Inflammatory macrophage (primary cell): ENCODE measurements at regions not wholly inside any gene's neighbourhood (a gene's known extent, or its start where the extent isn't known, plus 50 kb on each side); places are given as distances from the start of the nearest gene placed in this dataset.
A peak's percentile ranks its signal among the peaks of the same experiment; 100 is the strongest.
"Not testable (repeated sequence)": the region's sequence is repeated elsewhere in the genome, so short reads cannot be mapped to it uniquely, and the experiment has no call there.

ENCODE experiments used
- DNase-seq, 2 donors: peaks; one replicate each; pipeline ENCODE4 v3.0.0-alpha.2; 2020 to 2022

- DNase-seq: no peak
Observed at GRCh38 chr7:36039671-36040070, 113.4 kb upstream of the EEPD1 start.

- no peak for DNase-seq
Observed at GRCh38 chr7:36040679-36041078, 112.4 kb upstream of the EEPD1 start.

- no peak for DNase-seq
Observed at GRCh38 chr7:36044101-36044892, 108.8 kb upstream of the EEPD1 start.

GRCh38 chr7:36045326-36045725 is 107.7 kb upstream of the EEPD1 start:
- DNase-seq: no peak

GRCh38 chr7:36045830-36046341 is 107.2 kb upstream of the EEPD1 start:
- DNase-seq: no peak

GRCh38 chr7:36047091-36047658 is 105.9 kb upstream of the EEPD1 start:
- peak; percentile 2 to 20 for DNase-seq

GRCh38 chr7:36048141-36048901 is 104.7 kb upstream of the EEPD1 start:
- peak in 1 of 2 donors; percentile 4 for DNase-seq

GRCh38 chr7:36048902-36049240 is 104.2 kb upstream of the EEPD1 start:
- DNase-seq: no peak

- no peak for DNase-seq
Observed at GRCh38 chr7:36051501-36051900, 101.6 kb upstream of the EEPD1 start.

- no peak for DNase-seq
Observed at GRCh38 chr7:36053589-36053988, 99.5 kb upstream of the EEPD1 start.

- no peak for DNase-seq
Observed at GRCh38 chr7:36054637-36055036, 98.4 kb upstream of the EEPD1 start.

- DNase-seq: no peak
Observed at GRCh38 chr7:36055207-36055606, 97.8 kb upstream of the EEPD1 start.

GRCh38 chr7:36057323-36057722 is 95.7 kb upstream of the EEPD1 start:
- DNase-seq: peak; percentile 31 to 67

- DNase-seq: no peak
Observed at GRCh38 chr7:36058020-36058592, 94.9 kb upstream of the EEPD1 start.

- DNase-seq: not testable (repeated sequence)
Observed at GRCh38 chr7:36060388-36060787, 92.7 kb upstream of the EEPD1 start.

- no peak for DNase-seq
Observed at GRCh38 chr7:36062154-36062815, 90.8 kb upstream of the EEPD1 start.

- no peak for DNase-seq
Observed at GRCh38 chr7:36064676-36065075, 88.4 kb upstream of the EEPD1 start.

- not testable (repeated sequence) for DNase-seq
Observed at GRCh38 chr7:36065563-36066342, 87.3 kb upstream of the EEPD1 start.

- no peak for DNase-seq
Observed at GRCh38 chr7:36066343-36066664, 86.8 kb upstream of the EEPD1 start.

- DNase-seq: no peak
Observed at GRCh38 chr7:36070230-36070629, 82.8 kb upstream of the EEPD1 start.

GRCh38 chr7:36071605-36072004 is 81.4 kb upstream of the EEPD1 start:
- DNase-seq: no peak

GRCh38 chr7:36072620-36073019 is 80.4 kb upstream of the EEPD1 start:
- no peak for DNase-seq
